Hepatic stellate cell (primary cell): ENCODE measurements at regions not wholly inside any gene's neighbourhood (a gene's known extent, or its start where the extent isn't known, plus 50 kb on each side); places are given as distances from the start of the nearest gene placed in this dataset.

Experiments used
- DNase-seq: peaks from one replicate; pipeline ENCODE4 v3.0.0; 2011; ENCODE audit warnings: low spot score

DNA sequence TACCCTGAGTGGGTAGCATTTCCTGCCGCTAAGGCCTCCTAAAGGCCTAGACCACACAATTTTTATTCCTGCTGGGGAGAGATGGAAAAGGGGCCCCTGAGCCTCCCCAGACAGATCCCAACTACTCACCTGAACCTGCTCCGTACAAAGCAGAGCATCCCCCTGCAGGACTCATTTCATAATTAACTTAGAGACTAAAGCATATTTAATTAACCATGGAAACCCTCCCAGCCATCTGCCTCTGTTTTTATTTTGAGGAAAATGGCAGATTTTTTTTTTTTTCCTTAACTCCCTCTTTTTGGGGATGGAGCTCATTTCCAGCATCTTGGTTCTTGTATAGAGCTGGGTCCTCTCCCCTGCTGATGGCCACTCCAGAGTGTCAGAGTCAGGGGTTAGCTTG, 96.5 kb upstream of the CRHR1 start:
- no peak for DNase-seq

DNA sequence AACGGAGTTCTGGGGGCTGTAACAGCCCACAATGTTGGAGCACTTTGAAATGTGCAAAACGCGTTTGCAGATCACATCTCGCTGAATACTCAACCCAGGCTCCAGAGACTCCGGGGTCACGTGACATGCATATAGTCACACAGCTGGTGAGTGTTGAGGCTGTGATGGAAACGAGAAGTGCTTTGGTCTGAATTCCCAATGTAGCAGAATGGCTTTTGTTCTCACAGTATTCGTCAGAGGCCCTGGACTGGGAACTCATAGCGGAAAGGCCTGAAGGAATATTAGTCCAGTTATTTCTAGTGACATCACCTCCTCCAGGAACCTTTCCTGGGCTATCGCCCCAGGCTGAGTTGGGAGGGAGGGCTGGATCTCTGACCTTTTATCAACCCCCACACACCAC, 95.8 kb upstream of the CRHR1 start:
- DNase-seq: no peak

DNA sequence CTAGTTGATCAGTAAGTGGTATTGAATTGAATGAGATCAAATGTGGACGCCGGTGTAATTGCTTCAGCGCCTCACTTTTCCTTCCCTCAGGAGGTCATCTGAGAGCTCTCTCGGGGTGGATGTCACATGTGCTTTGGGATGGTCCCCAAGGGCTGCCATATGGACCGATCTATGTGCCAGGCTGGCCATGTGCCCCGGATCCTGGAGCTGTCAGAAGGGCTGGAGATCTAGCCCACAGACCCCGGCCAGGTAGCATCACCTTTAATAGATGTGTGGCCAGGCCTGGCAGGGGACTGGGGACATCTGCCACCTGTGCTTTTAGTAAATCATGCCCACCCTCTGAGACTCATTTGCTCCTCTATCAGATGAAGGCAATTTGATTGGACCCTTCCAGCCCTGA, 95.3 kb upstream of the CRHR1 start:
- DNase-seq: no peak

DNA sequence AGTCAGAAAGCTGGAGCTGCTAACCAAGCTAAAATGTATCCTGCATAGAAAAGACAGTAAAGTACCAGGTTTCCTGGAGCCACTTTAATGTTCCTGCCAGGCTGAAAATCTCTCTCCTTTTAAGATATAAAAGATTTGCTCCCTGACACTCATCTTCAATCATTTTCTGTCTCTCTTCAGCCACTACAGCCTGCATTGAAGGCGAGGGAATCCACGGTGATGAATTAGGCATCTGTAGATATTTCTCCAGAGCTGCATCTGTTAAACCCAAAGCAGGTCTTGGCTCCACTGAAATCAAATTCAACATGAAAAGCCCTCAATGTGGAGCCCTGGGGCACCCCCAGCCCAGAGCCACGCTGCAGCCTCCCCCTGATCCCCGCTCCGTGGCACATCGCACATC, 94.7 kb upstream of the CRHR1 start:
- DNase-seq: no peak

DNA sequence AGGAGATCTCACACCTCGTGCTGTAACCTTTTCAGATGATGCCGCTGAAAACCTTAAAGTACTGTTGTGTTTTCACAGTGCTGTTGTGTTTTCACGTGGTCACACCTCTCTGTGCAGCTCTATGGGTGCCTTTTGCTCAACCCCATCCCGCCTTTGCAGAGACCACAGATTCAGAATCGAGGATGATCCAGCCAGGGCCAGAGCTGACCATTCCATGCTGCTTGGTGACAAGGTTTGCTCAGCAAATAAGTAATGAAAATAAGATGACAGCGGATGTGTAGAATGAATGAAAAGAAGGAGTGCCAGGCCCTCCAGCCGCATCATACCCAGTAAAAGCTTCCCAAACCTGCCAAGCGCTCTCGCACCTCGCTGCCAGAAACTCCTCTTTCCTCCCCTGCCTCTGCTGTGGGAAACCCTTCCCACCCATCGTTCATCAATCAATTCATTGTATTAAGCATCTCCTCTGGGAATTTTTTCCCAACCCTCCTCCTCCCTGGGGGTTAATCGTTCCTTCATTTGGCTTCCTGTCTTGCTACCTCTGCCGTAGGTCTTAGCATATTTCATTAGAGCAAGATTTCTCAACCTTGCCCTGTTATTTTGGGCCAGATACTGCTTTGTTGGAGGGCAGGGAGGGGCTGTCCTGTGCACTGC, 93.4 kb upstream of the CRHR1 start:
- DNase-seq: no peak

DNA sequence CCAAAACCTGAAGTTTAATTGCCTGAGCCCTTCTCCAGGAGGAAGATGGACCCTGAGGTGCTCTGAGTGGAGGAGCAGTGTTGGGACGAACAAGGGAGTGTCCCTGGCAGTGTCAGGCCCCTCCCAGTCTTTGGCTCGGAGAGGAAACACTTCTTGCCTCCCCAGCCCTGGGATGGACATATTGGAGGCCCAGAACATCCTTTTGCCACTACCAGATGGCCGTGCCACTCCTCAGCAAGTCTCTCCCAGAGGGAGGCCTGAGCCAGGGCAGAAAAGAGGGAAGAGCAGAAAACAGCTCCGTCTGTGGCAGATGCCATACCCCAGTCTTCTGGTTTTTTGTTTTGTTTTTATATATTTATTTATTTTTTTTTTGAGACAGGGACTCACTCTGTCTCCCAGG, 91.5 kb upstream of the CRHR1 start:
- no peak for DNase-seq

DNA sequence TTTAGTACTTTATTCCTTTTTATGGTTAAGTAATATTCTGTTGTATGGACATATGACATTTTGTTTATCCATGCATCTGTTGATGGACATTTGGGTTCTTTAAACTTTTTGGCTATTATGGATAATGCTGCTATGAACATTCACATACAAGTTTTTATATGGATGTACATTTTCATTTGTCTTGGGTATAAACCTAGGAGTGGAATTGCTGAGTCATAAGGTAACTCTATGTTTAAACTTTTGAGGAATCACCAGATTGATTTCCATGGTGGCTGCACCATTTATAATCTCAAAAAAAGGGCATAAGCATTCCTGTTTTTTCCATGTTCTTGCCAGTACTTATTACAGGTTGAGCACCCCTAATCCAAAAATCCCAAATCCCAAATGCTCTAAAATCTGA, 90.3 kb upstream of the CRHR1 start:
- no peak for DNase-seq

GRCh38 chr17:45696442-45696841, 87.7 kb upstream of the CRHR1 start:
- DNase-seq: no peak

DNA sequence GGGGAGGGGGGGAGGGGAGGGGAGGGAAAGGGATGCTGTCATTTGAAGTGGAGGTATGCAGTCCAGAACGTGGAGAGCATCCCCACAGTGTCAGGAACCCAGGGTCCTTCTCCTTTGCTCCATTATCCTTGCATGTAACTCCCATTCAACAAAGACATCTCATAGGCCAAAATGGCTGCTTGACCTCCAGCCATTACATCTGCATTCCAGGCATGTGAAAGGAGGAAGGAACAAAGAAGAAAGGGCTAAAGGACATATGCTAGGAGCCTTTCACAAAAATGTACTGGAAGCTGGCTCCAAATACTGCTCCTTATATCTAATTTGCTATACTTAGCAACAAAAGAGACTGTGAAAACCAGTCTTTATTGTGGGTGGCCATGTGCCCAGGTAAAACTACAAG, 87.0 kb upstream of the CRHR1 start:
- no peak for DNase-seq

GRCh38 chr17:45700171-45701090, 83.7 kb upstream of the CRHR1 start:
- DNase-seq: no peak

- peak; percentile 10 for DNase-seq
These were observed 81.4 kb upstream of the CRHR1 start for GRCh38 chr17:45702666-45703266.

- no peak for DNase-seq
These were observed 80.8 kb upstream of the CRHR1 start for GRCh38 chr17:45703348-45703747.

DNA sequence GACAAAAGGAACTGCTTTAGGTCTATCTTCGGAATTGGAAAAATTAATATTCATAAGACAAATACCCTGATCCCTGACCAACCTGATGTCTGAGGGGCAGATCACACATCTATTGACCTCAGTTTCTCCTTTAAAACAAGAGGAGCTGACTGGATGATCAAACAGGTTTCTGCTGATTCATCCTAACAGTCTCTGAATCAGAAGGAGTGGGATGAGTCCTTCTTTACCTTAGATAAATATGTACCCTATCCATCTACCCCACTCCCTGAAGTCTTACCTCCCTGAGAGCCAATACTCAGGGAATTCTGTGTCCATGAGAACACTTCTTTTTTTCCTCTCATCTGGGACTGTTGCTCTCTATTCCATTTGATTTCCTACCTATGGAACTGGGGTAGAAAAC, 80.3 kb upstream of the CRHR1 start:
- no peak for DNase-seq

DNA sequence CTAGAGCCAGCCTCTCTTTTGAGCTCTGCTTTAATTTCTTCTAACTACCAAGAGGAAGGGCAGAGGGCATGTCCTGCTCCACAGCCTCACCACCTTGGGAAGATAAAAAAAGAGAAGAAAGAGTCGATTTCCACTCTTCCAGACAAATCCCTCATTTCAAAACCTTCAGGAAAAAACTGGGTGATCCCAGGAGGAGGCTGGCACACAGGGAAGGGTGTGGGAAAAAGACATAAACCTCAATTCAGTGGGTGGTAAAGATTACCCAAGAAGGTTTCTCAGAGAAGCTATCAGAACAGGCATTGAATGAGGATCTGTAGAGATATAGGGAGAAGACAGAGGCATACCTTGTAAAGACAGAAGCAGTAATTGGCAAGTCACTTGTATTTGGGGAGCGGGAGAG, 79.9 kb upstream of the CRHR1 start:
- no peak for DNase-seq

DNA sequence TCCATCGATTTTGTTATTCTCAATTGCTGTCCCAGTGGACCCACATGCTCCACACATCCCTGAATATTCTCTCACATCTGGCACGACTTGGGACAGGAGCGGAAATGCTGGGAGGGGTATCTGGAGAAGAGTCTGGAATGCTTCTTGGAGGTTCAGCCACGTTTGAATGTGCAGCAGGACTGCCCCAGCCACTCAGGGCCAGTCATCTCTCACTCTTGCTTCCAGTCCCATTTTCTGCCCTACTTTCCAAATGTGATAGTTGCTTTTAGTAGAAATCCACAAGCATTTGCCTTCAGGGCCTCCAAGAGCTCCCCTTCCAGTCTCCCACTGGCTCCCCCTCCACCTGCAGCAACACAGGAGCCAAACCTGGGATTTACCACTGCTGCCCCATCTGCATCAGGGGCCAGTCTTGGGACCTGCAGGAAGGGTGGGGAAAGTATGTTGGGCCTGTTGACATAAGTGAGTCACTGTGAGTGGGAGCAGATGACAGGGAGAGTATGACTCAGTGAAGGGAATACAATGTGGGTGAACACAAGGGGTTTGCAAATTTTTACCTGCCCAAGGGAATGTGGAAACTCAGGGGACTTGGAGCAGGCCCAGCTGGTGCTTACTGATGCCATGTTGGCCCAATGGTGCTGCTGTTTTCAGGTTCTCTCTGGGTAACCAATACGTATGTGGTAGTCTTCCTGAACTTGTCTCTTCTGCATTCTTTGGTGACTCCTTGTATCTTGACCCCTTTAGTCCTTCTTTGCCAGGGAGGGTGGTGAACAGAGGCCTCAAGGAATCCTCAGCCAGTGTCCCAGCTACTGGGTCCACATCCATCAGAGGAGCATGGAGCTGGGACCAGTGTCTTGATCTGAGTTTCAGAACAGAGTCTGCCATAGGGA, 78.8 kb upstream of the CRHR1 start:
- DNase-seq: peak; percentile 32

DNA sequence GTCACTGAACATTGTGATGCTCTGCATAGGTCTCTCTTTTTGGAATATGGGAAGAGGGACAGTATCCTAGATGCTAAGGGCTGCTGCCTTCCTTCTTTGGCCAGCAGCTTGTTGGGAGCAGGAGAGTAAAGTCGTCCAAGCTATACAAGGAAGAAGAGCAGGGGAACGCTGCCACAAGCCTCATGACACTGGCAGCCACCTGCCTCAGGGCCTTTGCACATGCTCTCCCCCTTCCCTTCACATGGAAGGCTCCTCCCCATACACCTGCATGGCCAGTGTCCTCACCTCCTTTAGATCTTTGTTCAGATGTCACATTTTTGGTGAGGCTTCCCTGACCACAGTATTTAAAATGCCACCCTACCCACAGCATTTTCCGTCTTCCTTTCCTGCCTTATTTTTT, 78.1 kb upstream of the CRHR1 start:
- DNase-seq: no peak

- DNase-seq: no peak
These were observed 75.3 kb upstream of the CRHR1 start for GRCh38 chr17:45708707-45709290.

DNA sequence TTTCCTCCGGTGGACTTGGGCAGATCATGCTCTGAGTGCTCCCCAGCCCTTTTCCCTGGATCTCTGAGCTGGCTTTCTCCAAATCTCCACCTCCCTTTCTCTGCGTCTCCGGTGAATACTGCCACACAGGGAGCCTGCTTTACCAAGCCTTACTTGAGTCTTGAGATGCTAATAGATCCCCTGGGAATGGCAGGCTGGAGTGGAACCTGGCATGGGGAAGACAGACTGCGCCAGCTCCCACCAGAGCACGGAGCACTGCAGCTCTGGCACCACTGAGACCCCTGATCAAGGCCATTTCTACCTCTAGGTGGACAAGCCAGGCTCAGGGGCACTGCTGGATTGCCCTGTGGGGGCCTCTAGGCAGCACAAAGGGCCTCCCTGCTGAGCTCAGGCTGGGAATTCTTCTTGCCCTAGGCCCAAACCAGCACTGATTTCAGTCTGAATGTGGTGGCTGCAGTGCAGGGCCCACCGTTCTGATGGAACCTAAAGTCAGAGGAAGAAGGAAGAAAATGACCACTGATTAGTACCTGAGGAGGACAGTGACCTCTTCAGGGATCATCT, 74.3 kb upstream of the CRHR1 start:
- DNase-seq: no peak

DNA sequence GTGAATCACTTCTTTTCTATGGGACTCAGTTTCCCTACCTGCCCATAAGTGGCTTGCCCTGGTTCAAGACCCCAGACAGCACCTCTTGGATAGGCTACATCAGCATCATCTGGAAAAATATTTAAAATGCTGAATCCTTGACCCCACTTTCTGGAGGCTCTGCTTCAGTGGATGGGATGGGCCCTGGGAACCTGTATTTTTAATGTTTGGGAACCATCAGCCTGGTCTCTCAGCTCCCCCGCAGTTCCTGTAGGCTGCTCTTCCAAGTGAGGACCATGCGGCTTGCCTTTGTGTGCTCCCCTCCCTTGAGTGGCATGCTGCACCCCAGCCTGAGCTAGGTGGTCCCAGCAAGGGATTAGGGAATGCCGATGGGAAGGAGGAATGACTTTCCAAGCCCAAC, 68.3 kb upstream of the CRHR1 start:
- DNase-seq: no peak

- no peak for DNase-seq
These were observed 65.3 kb upstream of the CRHR1 start for GRCh38 chr17:45718791-45719190.

DNA sequence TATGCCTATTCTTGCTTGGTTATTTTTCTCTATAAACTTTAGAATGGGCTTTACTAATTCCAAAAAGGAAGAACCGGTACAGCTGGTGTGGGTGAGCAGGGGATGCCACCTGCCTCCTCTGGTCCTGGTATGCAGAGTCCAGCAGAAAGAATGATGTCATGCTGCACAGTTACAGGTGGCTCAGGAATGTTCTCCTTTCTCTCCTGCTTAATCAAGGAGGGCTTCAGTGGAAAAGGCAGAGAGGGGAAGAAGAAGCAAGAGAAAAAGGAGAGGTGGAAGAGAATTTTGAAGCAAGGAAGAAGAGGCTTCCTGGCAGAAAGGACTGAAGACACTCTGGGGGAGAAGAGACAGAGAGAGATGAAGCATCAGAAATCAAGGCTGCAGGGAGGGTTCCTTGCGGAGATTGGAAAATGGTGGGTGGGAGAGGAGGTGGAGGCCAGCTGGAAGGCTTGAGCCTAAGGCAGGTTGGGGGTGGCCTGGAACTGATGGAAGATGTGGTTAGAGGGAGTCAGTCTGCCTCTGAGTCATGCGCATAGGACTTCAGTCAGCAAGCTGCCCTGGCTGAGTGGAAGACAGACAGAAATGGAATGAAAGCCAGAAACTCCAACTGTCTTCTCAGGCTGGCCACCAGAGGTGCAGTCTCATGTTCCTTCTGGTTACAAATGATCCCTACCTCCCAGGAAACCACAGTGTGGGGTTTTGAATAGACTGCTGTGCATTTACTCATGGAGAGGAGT, 64.6 kb upstream of the CRHR1 start:
- DNase-seq: peak; percentile 74
